DOHH2 (cell line): ENCODE measurements at regions not wholly inside any gene's neighbourhood (a gene's known extent, or its start where the extent isn't known, plus 50 kb on each side); places are given as distances from the start of the nearest gene placed in this dataset.

Source experiments
- H3F3A ChIP-seq: fragments of 200-600 bp; sonication (generic), shearing (Covaris generic); 2 replicates; pipeline ENCODE4 v1.6.0; 2016; ENCODE audit warnings: antibody characterized with exemption, mild to moderate bottlenecking; ENCODE audit not compliant: control insufficient read depth, insufficient read depth
- H3K27ac ChIP-seq: fragments of 200-600 bp; sonication (generic); 2 replicates; pipeline ENCODE4 v1.5.1; 2014; ENCODE audit warnings: low read depth, mild to moderate bottlenecking, low read length, moderate library complexity
- H3K27me3 ChIP-seq: fragments of 200-600 bp; sonication (generic); 2 replicates; pipeline ENCODE4 v1.6.1; 2014; ENCODE audit warnings: mild to moderate bottlenecking, low read length, mixed read lengths; ENCODE audit not compliant: control insufficient read depth
- H3K36me3 ChIP-seq: fragments of 200-600 bp; sonication (generic); 2 replicates; pipeline ENCODE4 v1.6.1; 2014; ENCODE audit warnings: mild to moderate bottlenecking, low read length, moderate library complexity, mixed read lengths; ENCODE audit not compliant: control insufficient read depth
- H3K4me1 ChIP-seq: fragments of 200-600 bp; sonication (generic); 2 replicates; pipeline ENCODE4 v1.6.1; 2014; ENCODE audit warnings: mild to moderate bottlenecking, low read length, mixed read lengths; ENCODE audit not compliant: control insufficient read depth
- H3K4me2 ChIP-seq: fragments of 200-600 bp; sonication (generic); 2 replicates; pipeline ENCODE4 v1.6.0; 2014; ENCODE audit warnings: mild to moderate bottlenecking, low read length, moderate library complexity
- H3K4me3 ChIP-seq: fragments of 200-600 bp; sonication (generic); 2 replicates; pipeline ENCODE4 v1.5.1; 2014; ENCODE audit warnings: mild to moderate bottlenecking, low read length, mixed read lengths
- H3K79me2 ChIP-seq: fragments of 200-600 bp; sonication (generic); 2 replicates; pipeline ENCODE4 v1.6.1; 2014; ENCODE audit warnings: mild to moderate bottlenecking, low read length, mixed read lengths; ENCODE audit not compliant: control insufficient read depth
- H3K9me2 ChIP-seq: fragments of 200-600 bp; sonication (generic); replicated peaks from 2 replicates; pipeline ENCODE4 v1.6.1; 2014; ENCODE audit warnings: mild to moderate bottlenecking, low read length, mixed read lengths; ENCODE audit not compliant: control insufficient read depth
- H3K9me3 ChIP-seq: fragments of 200-600 bp; sonication (generic); 2 replicates; pipeline ENCODE4 v1.6.1; 2014; ENCODE audit warnings: antibody characterized with exemption, low read length, mixed read lengths; ENCODE audit not compliant: control insufficient read depth, insufficient read depth
- H4K20me1 ChIP-seq: fragments of 200-600 bp; sonication (generic); 2 replicates; pipeline ENCODE4 v1.6.0; 2014; ENCODE audit warnings: low read depth, mild to moderate bottlenecking, antibody characterized with exemption, low read length, moderate library complexity; ENCODE audit not compliant: control insufficient read depth, insufficient read depth
- CTCF ChIP-seq: fragments of 200-600 bp; sonication (generic); IDR thresholded peaks from one replicate; pipeline ENCODE4 v1.5.1; 2014; ENCODE audit warnings: antibody characterized with exemption, mild to moderate bottlenecking, low read depth, low read length; ENCODE audit not compliant: poor library complexity, severe bottlenecking
- EZH2phosphoT487 ChIP-seq: fragments of 200-600 bp; sonication (generic); IDR thresholded peaks from 2 replicates; pipeline ENCODE4 v1.6.1; 2017; ENCODE audit warnings: borderline replicate concordance, mild to moderate bottlenecking, antibody characterized with exemption, low read length, moderate library complexity, mixed read lengths

- H3K79me2 ChIP-seq, result no peaks in the 10 kb centered on the region
- H3F3A ChIP-seq, result no peaks in the 10 kb centered on the region
- H3K4me2 ChIP-seq, result no peak overlapping the region
- no peaks in the 10 kb centered on the region for H3K27me3 ChIP-seq
- no peaks in the 10 kb centered on the region for H3K36me3 ChIP-seq
- H3K9me3 ChIP-seq, result no peaks in the 10 kb centered on the region
- TF ChIP-seq CTCF, result no peak
- TF ChIP-seq EZH2phosphoT487, result no peak
- H3K4me3 ChIP-seq, result no peak overlapping the region
- no peaks in the 10 kb centered on the region for H3K4me1 ChIP-seq
- no peaks in the 10 kb centered on the region for H4K20me1 ChIP-seq
- no peaks in the 10 kb centered on the region for H3K9me2 ChIP-seq
- H3K27ac ChIP-seq, result no peak overlapping the region
Measured at GRCh38 chrX:131626681-131627296, 82.9 kb downstream of the OR13H1 start.

GRCh38 chrX:131630534-131630933 is 86.7 kb downstream of the OR13H1 start:
- Histone ChIP-seq H3F3A (no peaks in the 10 kb centered on the region), H3K27ac (no peak overlapping the region), H3K4me3 (no peak overlapping the region), H3K9me2 (no peaks in the 10 kb centered on the region), H4K20me1 (no peaks in the 10 kb centered on the region), H3K4me1 (no peaks in the 10 kb centered on the region), H3K9me3 (no peaks in the 10 kb centered on the region), H3K4me2 (no peak overlapping the region), H3K27me3 (no peaks in the 10 kb centered on the region), H3K79me2 (no peaks in the 10 kb centered on the region), H3K36me3 (no peaks in the 10 kb centered on the region)
- no peak for TF ChIP-seq EZH2phosphoT487
- TF ChIP-seq CTCF, result no peak

GRCh38 chrX:131633285-131633917 is 89.5 kb downstream of the OR13H1 start:
- H3K27ac ChIP-seq, result no peak overlapping the region
- no peaks in the 10 kb centered on the region for H3K4me1 ChIP-seq
- no peak for TF ChIP-seq EZH2phosphoT487
- peak; percentile 62 for TF ChIP-seq CTCF
- no peaks in the 10 kb centered on the region for H4K20me1 ChIP-seq
- H3F3A ChIP-seq, result no peaks in the 10 kb centered on the region
- H3K9me2 ChIP-seq, result no peaks in the 10 kb centered on the region
- H3K4me2 ChIP-seq, result no peak overlapping the region
- H3K27me3 ChIP-seq, result no peaks in the 10 kb centered on the region
- no peaks in the 10 kb centered on the region for H3K9me3 ChIP-seq
- H3K36me3 ChIP-seq, result no peaks in the 10 kb centered on the region
- H3K4me3 ChIP-seq, result no peak overlapping the region
- H3K79me2 ChIP-seq, result no peaks in the 10 kb centered on the region
